ENCODE measurements at regions not wholly inside any gene's neighbourhood (a gene's known extent, or its start where the extent isn't known, plus 50 kb on each side); places are given as distances from the start of the nearest gene placed in this dataset.
"Not testable (repeated sequence)": the region's sequence is repeated elsewhere in the genome, so short reads cannot be mapped to it uniquely, and the experiment has no call there.

- peak; percentile 53 for DNase-seq (ENCODE audit: low read depth in 2 of 2)
Observed at GRCh38 chr2:215660687-215661086, 224.8 kb upstream of the FN1 start.

DNA sequence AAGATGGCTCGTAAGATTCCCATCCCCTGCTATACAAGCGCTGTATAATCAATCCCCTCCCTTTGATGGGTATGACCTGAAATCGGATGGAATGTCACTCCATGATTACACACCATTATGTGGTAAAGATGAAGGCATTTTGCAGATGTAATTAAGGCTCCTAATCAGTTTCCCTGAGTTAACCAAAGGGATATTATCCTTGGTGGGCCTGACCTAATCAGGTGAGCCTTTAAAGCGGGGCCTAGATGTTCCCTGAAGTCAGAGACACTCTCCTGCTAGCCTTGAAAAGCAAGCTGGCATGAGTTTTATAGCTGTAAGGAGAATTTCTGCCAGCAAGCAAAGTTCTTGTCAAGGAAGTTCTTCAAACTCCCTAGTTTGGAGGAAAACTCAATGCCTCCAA is 223.8 kb upstream of the FN1 start:
- no peak for DNase-seq (ENCODE audit: low read depth in 2 of 2)

- DNase-seq (ENCODE audit: low read depth in 2 of 2) = no peak
Observed at GRCh38 chr2:215658635-215659305, 222.9 kb upstream of the FN1 start.

DNA sequence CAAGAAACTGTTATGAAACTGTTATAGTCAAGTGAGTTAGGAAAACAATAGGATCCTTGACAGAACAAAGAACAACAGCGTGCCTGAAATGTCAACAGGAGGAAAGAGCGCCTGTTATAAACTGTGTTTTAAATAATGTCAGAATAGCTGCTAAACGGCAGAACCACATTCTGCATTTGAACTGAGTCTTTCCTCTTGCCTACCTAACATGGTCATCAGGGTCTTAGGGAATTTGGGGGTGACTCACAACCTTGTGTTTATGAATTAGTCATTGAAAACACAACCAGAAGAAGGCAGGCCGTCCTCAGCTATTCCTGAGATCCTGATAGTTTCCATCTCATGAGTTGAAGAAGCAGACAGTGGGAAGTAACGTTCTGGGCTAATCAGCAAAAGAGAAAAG is 222.0 kb upstream of the FN1 start:
- peak; percentile 91 for DNase-seq (ENCODE audit: low read depth in 2 of 2)

GRCh38 chr2:215654148-215654819 is 218.4 kb upstream of the FN1 start:
- DNase-seq (ENCODE audit: low read depth in 2 of 2) = peak; percentile 73 to 75

GRCh38 chr2:215653344-215654030 is 217.6 kb upstream of the FN1 start:
- no peak for DNase-seq (ENCODE audit: low read depth in 2 of 2)

DNA sequence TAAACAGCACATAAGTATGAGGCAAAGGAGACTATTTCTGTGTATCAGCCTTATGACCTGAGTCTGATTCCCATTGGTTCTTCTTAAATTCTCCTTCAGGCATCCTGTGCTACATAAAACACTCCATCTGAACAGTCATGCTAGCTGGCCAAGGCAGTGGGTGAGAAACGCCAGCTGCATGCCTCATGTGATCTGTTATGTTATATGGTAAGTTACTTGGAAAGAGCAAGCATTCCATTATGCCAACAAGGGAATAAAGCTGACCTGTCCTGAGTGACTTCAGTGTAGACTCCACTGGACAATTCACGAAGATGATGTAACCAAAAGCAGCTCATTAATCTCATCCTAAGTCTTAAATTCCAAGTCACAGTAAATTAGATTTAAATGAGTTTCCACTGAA is 216.5 kb upstream of the FN1 start:
- no peak for DNase-seq (ENCODE audit: low read depth in 2 of 2)

DNA sequence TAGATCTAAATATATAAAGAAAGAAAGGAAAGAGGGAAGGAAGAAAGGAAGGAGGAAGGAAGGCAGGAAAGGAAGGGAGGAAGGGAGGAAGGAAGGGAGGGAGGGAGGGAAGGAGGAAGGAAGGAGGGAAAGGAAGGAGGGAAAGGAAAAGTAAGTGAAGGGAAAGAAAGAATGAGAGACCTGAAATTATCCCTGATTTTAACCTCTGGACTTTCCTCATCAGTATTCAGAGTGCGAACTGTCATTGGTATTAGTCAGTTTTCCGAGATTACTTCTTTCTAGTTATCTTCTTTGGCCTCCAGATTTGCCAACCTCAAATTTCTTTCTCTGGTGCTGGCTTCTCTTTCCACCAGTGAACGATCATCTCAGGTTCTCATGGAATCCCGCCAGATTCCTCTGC is 215.5 kb upstream of the FN1 start:
- no peak for DNase-seq (ENCODE audit: low read depth in 2 of 2)

DNA sequence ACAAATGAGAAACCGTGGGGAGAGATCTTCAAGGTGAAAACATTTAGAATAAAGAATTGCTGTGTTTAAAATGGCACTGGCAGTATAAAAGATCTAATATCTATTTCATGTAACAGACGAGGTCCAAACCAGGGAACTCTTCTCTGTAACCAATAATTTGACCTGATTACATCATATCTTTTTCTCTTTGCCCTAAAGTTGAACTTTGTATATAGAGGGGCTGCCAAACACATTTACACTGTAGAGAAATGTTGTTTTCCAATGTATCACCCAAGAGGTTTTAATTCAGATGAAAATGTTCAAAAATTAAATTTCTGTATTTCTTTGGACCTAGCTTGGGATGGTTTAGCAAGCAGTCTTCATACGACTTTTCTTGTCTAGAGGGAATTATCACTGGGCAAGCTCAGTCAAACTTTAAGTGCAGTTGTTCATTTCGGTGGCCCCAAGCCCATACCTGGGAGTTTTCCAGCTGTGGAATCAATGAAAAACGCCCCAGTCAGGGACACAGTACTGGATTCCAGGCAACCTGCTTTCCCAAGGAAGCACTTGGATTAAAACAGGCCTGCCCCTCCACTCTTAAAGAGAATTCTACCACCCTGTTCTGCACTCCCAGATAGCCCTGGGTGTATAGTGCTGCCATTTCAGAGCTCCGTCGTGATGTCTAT is 208.5 kb upstream of the FN1 start:
- DNase-seq (ENCODE audit: low read depth in 2 of 2) = no peak

DNA sequence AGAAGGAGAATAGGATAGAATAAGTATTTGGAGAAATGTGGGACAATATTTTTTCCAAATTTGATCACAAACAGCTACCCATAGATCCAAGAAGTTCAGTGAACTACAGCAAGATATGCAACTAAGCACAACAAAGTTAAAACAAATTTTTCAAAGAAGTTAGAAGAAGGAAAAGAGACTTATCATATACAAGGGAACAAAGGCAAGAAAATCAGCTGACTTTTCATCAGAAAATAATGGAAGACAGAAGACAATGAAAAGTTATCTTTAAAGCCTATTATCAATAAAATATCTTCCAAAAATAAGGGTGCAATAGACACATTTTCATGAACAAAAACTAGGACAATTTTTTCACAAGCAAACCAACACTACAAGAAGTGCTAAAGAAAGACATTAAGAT is 202.8 kb upstream of the FN1 start:
- DNase-seq (ENCODE audit: low read depth in 2 of 2) = no peak

DNA sequence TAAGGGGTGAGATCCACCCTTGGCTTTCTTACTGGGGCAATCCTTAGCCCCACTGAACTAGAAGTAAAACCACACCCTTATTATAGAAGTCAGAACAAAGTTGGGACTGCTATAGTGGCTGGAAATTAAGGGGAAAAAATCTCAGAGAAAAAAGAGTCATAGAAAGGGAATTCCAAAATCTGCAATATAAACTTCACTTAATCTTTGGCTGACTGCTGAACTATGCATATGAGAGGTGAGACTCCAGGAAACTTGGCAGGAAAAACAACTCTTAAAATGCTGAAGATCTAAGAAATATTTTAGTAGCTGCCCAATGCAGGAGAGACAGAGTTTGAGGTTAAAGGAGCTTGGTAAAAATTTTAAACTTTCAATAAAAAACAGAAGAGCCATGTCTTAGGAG is 201.8 kb upstream of the FN1 start:
- no peak for DNase-seq (ENCODE audit: low read depth in 2 of 2)

DNA sequence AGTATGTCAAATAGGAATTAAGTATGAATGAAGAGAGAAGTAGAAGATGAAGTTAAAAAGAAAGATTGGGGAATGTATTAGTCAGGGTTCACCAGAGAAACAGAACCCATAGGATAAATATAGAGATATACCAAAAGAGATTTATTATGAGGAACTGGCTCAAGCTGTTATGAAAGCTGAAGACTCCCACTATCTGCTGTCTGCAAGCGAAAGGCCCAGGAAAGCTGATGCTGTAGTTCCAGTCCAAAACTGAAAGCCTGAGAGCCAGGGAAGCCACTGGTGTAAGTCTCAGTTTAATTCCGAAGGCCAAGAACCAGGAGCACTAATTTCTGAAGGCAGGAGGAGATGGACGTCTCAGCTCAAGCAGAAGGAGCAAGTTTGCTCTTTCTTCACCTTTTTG is 200.9 kb upstream of the FN1 start:
- no peak for DNase-seq (ENCODE audit: low read depth in 2 of 2)

DNA sequence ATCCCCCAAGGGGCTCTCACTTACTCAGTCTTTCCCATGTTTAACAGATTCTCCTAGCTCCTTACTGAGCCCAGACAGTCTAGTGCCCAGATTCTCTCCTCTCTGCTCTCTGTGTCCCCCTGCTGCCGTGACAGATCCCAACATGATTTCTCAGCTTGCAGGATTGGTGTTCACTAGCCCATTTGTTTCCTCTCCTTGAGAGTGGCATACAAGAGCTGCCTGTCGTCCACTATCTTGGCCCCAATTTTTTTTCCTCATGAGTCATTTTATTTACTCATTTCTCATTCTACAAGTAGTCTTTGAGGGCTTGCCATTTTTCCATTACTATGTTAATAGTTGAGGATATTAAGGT is 199.9 kb upstream of the FN1 start:
- DNase-seq (ENCODE audit: low read depth in 2 of 2) = no peak

GRCh38 chr2:215635071-215635787 is 199.4 kb upstream of the FN1 start:
- no peak for DNase-seq (ENCODE audit: low read depth in 2 of 2)

GRCh38 chr2:215633360-215633759 is 197.5 kb upstream of the FN1 start:
- DNase-seq (ENCODE audit: low read depth in 2 of 2) = no peak

DNA sequence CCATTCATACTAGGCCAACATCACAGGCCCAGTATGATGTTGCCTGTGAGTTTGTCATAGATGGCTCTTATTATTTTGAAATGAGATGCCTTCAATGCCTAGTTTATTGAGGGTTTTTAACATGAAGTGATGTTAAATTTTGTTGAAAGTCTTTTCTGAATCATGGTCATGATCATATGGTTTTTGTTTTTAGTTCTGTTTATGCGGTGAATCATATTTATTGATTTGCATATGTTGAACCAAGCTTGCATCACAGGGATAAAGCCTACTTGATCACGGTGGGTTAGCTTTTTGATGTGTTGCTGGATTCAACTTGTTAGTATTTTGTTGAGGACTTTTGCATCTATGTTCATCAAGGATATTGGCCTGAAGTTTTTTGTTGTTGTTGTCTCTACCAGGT is 195.8 kb upstream of the FN1 start:
- no peak for DNase-seq (ENCODE audit: low read depth in 2 of 2)

GRCh38 chr2:215630796-215631195 is 194.9 kb upstream of the FN1 start:
- not testable (repeated sequence) for DNase-seq (ENCODE audit: low read depth in 2 of 2)

- DNase-seq (ENCODE audit: low read depth in 2 of 2) = no peak
Observed at GRCh38 chr2:215627771-215628170, 191.9 kb upstream of the FN1 start.

DNA sequence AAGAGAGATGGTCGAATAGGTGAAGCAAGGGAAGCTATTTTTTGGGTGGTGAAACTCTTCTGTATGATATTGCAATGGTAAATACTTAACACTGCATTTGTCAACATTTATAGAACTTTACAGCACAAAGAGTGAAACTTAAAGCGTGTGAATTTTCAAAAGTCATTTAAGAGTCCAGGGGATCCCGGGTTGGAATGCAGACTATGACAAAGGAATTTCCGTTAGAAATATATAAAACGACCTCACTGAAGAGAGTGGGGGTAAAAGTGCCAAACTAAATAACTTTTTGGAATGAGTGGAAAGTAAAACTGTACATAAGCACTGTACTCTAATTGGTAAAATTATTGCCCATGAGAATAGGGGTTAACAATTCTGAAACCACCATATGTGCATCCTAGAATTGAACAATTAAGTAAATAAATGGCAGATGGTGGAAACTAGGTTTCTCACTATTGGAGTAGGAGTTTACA is 191.0 kb upstream of the FN1 start:
- peak; percentile 82 to 84 for DNase-seq (ENCODE audit: low read depth in 2 of 2)

- DNase-seq (ENCODE audit: low read depth in 2 of 2) = no peak
Observed at GRCh38 chr2:215626063-215626462, 190.2 kb upstream of the FN1 start.

DNA sequence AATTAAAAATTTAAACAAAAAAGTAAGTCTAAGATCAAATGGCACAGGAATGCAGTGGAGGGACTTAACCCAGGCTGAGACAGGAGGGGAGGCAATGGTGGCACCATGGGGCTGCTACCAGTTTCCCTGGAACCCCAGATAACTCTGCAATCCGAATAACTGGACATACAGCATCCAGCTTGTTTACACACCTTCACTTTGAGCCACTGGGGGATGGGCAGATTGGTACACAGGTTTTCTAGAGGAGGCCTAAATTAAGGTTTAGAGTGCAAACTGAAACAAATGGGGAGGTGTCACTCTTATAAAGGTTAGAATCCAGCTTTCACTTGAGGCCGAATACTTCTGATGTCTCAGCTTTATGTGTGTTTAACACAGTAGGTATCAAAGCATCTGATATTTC is 189.3 kb upstream of the FN1 start:
- no peak for DNase-seq (ENCODE audit: low read depth in 2 of 2)

- peak; percentile 96 to 97 for DNase-seq (ENCODE audit: low read depth in 2 of 2)
Observed at GRCh38 chr2:215624423-215624829, 188.6 kb upstream of the FN1 start.
